ENCODE measurements at regions not wholly inside any gene's neighbourhood (a gene's known extent, or its start where the extent isn't known, plus 50 kb on each side); places are given as distances from the start of the nearest gene placed in this dataset.

DNA sequence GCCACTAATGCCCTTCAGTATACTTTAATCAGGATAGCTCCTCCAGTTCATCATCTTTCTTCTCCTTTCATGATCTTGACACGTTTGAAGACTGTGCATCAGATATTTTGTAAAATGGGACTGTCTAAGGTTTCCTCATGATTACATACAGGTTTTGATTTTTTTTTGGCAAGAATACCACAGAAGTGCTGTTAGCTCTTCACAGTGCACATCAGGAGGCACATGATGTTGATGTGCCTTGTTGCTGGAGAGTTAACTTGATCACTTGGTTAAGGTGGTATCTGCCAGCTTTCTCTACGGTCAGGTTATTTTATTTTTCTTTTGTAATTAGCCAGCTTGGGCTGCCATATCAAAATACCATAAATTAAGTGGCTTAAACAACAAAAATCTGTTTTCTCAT lies 128.6 kb upstream of the IVNS1ABP start:
- TF ChIP-seq, protein P1, sequence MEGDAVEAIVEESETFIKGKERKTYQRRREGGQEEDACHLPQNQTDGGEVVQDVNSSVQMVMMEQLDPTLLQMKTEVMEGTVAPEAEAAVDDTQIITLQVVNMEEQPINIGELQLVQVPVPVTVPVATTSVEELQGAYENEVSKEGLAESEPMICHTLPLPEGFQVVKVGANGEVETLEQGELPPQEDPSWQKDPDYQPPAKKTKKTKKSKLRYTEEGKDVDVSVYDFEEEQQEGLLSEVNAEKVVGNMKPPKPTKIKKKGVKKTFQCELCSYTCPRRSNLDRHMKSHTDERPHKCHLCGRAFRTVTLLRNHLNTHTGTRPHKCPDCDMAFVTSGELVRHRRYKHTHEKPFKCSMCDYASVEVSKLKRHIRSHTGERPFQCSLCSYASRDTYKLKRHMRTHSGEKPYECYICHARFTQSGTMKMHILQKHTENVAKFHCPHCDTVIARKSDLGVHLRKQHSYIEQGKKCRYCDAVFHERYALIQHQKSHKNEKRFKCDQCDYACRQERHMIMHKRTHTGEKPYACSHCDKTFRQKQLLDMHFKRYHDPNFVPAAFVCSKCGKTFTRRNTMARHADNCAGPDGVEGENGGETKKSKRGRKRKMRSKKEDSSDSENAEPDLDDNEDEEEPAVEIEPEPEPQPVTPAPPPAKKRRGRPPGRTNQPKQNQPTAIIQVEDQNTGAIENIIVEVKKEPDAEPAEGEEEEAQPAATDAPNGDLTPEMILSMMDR (IDR thresholded peaks at IDR 0.05; ENCODE audit: low read length), result no peak
- TF ChIP-seq EZH2 (IDR thresholded peaks at IDR 0.05; ENCODE audit: borderline replicate concordance, low read length), result no peak
